ENCODE measurements at regions not wholly inside any gene's neighbourhood (a gene's known extent, or its start where the extent isn't known, plus 50 kb on each side); places are given as distances from the start of the nearest gene placed in this dataset.

- no peaks in the 10 kb centered on the region for H3K4me1 Mint-ChIP-seq
- no peaks in the 10 kb centered on the region for H3K9me3 Mint-ChIP-seq
- no peaks in the 10 kb centered on the region for H3K36me3 Mint-ChIP-seq (ENCODE audit: low read depth)
- H3K4me3 Mint-ChIP-seq = no peak overlapping the region
- H3K27me3 Mint-ChIP-seq (ENCODE audit: low read depth) = no peaks in the 10 kb centered on the region
- no peak overlapping the region for H3K27ac Mint-ChIP-seq
- no peak for TF ChIP-seq CTCF (IDR thresholded peaks at IDR 0.05; ENCODE audit: unreplicated experiment in 3 of 3)
Measured at GRCh38 chr14:28926122-28926521, 159.5 kb downstream of the FOXG1 start.

GRCh38 chr14:28931999-28932398 lies 165.4 kb downstream of the FOXG1 start:
- H3K4me3 Mint-ChIP-seq = no peak overlapping the region
- no peak for TF ChIP-seq CTCF (IDR thresholded peaks at IDR 0.05; ENCODE audit: unreplicated experiment in 3 of 3)
- H3K27me3 Mint-ChIP-seq (ENCODE audit: low read depth) = no peaks in the 10 kb centered on the region
- H3K36me3 Mint-ChIP-seq (ENCODE audit: low read depth) = no peaks in the 10 kb centered on the region
- no peaks in the 10 kb centered on the region for H3K4me1 Mint-ChIP-seq
- peaks cover 12% of the 10 kb centered on the region for H3K9me3 Mint-ChIP-seq
- no peak overlapping the region for H3K27ac Mint-ChIP-seq

- TF ChIP-seq CTCF (IDR thresholded peaks at IDR 0.05; ENCODE audit: unreplicated experiment in 3 of 3) = no peak
- no peaks in the 10 kb centered on the region for H3K36me3 Mint-ChIP-seq (ENCODE audit: low read depth)
- no peak overlapping the region for H3K4me3 Mint-ChIP-seq
- H3K4me1 Mint-ChIP-seq = no peaks in the 10 kb centered on the region
- H3K9me3 Mint-ChIP-seq = peaks cover 12% of the 10 kb centered on the region
- H3K27ac Mint-ChIP-seq = no peak overlapping the region
- H3K27me3 Mint-ChIP-seq (ENCODE audit: low read depth) = no peaks in the 10 kb centered on the region
Measured at GRCh38 chr14:28936601-28937000, 170.0 kb downstream of the FOXG1 start.

GRCh38 chr14:28941758-28942157 lies 175.2 kb downstream of the FOXG1 start:
- no peaks in the 10 kb centered on the region for H3K36me3 Mint-ChIP-seq (ENCODE audit: low read depth)
- no peak overlapping the region for H3K4me3 Mint-ChIP-seq
- H3K9me3 Mint-ChIP-seq = no peaks in the 10 kb centered on the region
- TF ChIP-seq CTCF (IDR thresholded peaks at IDR 0.05; ENCODE audit: unreplicated experiment in 3 of 3) = no peak
- H3K27me3 Mint-ChIP-seq (ENCODE audit: low read depth) = no peaks in the 10 kb centered on the region
- H3K27ac Mint-ChIP-seq = no peak overlapping the region
- H3K4me1 Mint-ChIP-seq = no peaks in the 10 kb centered on the region

GRCh38 chr14:28944605-28945004 lies 178.0 kb downstream of the FOXG1 start:
- no peak overlapping the region for H3K4me3 Mint-ChIP-seq
- no peaks in the 10 kb centered on the region for H3K27me3 Mint-ChIP-seq (ENCODE audit: low read depth)
- TF ChIP-seq CTCF (IDR thresholded peaks at IDR 0.05; ENCODE audit: unreplicated experiment in 3 of 3) = no peak
- no peaks in the 10 kb centered on the region for H3K36me3 Mint-ChIP-seq (ENCODE audit: low read depth)
- no peak overlapping the region for H3K27ac Mint-ChIP-seq
- H3K9me3 Mint-ChIP-seq = no peaks in the 10 kb centered on the region
- H3K4me1 Mint-ChIP-seq = no peaks in the 10 kb centered on the region

- no peaks in the 10 kb centered on the region for H3K9me3 Mint-ChIP-seq
- H3K27ac Mint-ChIP-seq = no peak overlapping the region
- H3K4me3 Mint-ChIP-seq = no peak overlapping the region
- no peaks in the 10 kb centered on the region for H3K27me3 Mint-ChIP-seq (ENCODE audit: low read depth)
- TF ChIP-seq CTCF (IDR thresholded peaks at IDR 0.05; ENCODE audit: unreplicated experiment in 3 of 3) = no peak
- H3K4me1 Mint-ChIP-seq = no peaks in the 10 kb centered on the region
- no peaks in the 10 kb centered on the region for H3K36me3 Mint-ChIP-seq (ENCODE audit: low read depth)
Measured at GRCh38 chr14:28946267-28946666, 179.7 kb downstream of the FOXG1 start.

Measured in nephron (organoid).